Suprapubic skin (tissue), 3 donors: ENCODE measurements at regions not wholly inside any gene's neighbourhood (a gene's known extent, or its start where the extent isn't known, plus 50 kb on each side); places are given as distances from the start of the nearest gene placed in this dataset.

ENCODE experiments used
- CTCF ChIP-seq, 2 donors: fragments of 200-600 bp in 1 of 2; fragments of 450-650 bp in 1 of 2; sonication (generic) in 1 of 2; IDR thresholded peaks; one replicate each; pipeline ENCODE4 v1.5.1; 2016 to 2019; ENCODE audit warnings: antibody characterized with exemption in 2 of 2, mild to moderate bottlenecking in 1 of 2, moderate library complexity in 1 of 2
- EP300 ChIP-seq: sonication (generic); formaldehyde crosslinking; IDR thresholded peaks from one replicate; pipeline ENCODE4 v1.6.1; 2017; ENCODE audit warnings: antibody characterized with exemption

- TF ChIP-seq CTCF (IDR thresholded peaks at IDR 0.05): no peak
- no peak for TF ChIP-seq EP300
Observed at GRCh38 chr5:127186657-127187056, 103.9 kb upstream of the MEGF10 start.
